GM19035 (cell line): ENCODE measurements at regions not wholly inside any gene's neighbourhood (a gene's known extent, or its start where the extent isn't known, plus 50 kb on each side); places are given as distances from the start of the nearest gene placed in this dataset.

Experiments used
- ATAC-seq: cut with Tn5 transposase; IDR thresholded peaks from one replicate; pipeline ENCODE4 v1.9.1; 2021; ENCODE audit not compliant: unreplicated experiment

DNA sequence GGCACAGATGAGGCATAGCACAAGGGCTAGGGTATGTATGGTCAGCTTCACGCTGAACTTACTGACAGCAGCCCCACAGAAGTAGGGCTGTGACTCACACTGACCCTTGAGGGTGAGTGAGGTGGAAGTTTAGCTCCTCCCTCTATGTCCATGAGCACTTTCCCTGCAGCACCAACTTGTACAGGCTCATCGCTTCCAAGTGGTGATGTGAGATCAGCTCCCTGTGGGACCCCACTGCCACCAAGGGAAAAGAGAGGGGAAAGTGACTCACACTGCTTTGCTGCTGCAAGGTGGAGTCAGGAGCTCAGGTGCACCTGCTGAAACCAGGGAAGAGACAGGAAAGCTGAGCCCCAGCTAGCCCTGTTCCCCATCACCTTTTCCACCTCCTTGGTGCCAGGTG, 91.5 kb downstream of the TEX51 start:
- no peak for ATAC-seq

DNA sequence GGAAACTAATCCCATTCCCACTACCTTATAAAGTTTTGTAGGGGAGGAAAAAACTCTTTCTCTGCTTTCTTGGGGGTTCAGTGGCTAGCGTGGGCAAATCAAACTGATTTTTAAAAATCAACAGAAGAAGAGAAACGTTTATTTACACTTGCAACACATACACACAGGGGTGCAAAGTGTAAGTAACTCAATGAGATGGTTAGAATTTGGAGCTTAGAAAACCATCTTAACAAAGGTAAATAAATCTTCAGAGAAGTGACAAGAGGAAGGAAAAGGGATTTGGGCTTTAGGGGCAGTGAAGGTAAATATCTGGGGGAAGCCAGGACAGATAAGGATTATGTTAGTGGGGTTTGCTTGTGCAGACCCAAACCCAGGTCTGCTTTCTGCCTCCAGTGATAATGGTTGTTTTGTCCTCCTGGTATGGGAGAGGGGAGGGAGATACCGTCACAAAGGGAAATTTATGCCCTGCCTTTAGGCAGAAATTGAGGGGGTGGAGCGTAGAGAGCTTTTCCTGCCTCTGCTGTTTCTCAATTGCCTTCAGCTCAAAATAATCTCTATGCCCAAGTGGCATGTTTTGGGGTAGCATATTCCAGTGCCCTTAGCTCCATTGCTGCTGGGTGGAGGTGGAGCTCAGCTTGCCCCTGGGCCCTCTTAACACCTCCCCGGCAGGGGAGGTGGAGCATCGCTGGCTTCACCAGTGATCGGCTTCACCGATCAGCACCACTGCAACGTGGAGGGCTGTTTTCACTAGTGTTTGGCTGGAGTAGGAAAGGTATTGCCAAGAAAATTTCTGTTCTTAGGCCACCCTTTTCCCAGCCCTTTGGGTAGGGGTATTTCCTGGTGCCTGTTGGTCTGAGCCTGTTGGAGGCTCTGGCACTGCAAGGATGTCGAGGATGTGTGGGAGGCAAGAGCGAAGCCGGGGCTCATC, 92.2 kb downstream of the TEX51 start:
- ATAC-seq, result no peak

DNA sequence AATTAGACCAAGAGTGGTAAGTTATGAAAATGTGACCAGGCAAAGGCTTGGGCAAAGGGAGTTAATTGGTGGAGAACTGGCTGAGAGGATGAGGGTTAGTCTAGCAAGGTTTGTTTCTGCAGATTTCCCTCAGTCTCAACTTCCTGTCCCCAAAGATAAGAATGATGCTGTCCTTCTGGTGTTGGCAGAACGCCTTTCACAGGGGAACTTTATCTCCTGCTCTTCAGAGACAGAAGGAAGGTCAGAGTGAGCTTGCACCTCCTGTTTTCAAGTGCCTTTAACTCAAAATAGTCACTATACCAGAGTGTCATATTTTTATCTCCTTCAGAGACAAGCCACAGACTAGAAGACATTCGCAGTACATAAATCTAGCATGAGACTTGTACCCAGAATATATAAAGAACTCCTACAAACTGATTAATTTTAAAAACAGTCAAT, 95.7 kb downstream of the TEX51 start:
- no peak for ATAC-seq

DNA sequence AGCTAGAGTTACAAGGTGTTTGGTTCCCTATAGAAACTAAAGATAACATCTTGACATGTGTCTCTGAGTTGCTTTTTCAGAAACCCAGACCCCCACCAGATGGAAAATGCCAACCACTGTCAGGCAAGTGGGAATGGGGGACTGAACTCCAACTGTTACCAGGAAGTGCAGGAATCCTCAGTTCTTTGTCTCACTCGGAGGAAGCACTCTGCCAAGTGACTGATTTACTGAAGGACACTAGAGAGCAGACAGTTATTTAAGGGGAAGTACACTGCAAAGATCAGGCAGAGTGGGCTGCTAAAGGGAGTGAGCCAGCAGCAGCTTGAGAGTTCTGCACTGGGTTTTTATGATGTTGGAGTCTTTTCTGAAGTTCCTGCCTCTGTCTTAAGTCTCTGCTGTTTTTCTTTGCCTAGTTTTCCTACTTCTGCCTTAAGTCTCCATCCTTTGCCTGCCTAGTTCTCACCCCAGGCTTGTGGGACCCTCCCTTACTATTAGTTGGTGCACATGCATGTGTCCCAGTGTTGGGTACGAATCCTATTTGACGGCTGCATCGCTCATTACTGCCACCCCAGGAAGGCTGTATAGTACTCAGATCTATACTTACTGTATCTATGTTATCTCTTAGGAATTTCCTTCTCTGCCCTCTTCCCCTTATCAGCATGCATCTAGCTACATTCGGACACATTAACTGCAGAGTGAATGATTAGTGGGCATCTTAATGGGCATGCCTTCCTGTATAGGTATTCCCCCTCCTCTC, 97.1 kb downstream of the TEX51 start:
- ATAC-seq, result no peak

DNA sequence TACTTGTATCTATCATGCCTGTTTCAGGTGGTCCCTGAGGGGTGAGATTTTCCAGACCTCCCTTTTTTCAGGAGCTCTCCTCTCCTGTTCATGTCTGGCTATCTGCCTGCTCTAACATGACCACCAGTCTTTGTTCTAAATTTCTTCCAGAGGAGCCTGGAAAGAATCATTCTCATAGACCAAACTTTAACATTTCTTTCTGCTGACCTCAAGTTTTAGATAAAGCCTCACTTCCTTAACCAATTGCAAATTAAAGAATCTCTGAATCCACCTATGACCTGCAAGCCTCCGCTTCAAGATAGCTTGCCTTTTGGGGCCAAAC, 97.6 kb downstream of the TEX51 start:
- no peak for ATAC-seq
